IMR-90 (cell line): ENCODE measurements at regions not wholly inside any gene's neighbourhood (a gene's known extent, or its start where the extent isn't known, plus 50 kb on each side); places are given as distances from the start of the nearest gene placed in this dataset.
"Not testable (repeated sequence)": the region's sequence is repeated elsewhere in the genome, so short reads cannot be mapped to it uniquely, and the experiment has no call there.

Source experiments
- ATAC-seq: fragments of 200-7000 bp; cut with Tn5 transposase; 2 replicates; pipeline ENCODE4 v1.9.1; 2020; ENCODE audit warnings: low read depth, mild to moderate bottlenecking, moderate library complexity
- BruUV-seq: library from RNA; stranded (reverse); fragments of 400-500 nt; replicated peaks from 2 replicates; lab custom pipeline; 2021; lab: Mats Ljungman, UMichigan
- CTCF ChIA-PET: fragments of 300-600 bp; formaldehyde crosslinking; extraction: SDS; loops from one replicate; lab custom pipeline; 2021; ENCODE audit warnings: antibody characterized with exemption; lab: Yijun Ruan, JAX
- POLR2A ChIA-PET: fragments of 300-600 bp; sonication (Branson Sonifier 250); formaldehyde crosslinking; loops from one replicate; lab custom pipeline; 2022; ENCODE audit warnings: antibody characterized with exemption; ENCODE audit not compliant: unreplicated experiment; lab: Charles Lee
- DNase-seq: peaks from one replicate; pipeline ENCODE4 v3.0.0; 2013
- H2AFZ ChIP-seq: replicated peaks from 2 replicates; pipeline ENCODE3; 2013; ENCODE audit warnings: low read length, mild to moderate bottlenecking; ENCODE audit not compliant: poor library complexity
- H2AK5ac ChIP-seq: 2 replicates; pipeline ENCODE4 v1.6.1; 2013; ENCODE audit warnings: low read depth, low read length, inconsistent platforms
- H2AK9ac ChIP-seq: replicated peaks from 2 replicates; pipeline ENCODE3; 2013; ENCODE audit warnings: mild to moderate bottlenecking, low read depth, low read length, moderate library complexity; ENCODE audit not compliant: poor library complexity
- H2BK120ac ChIP-seq: 2 replicates; pipeline ENCODE4 v1.6.1; 2013; ENCODE audit warnings: low read depth, low read length, inconsistent platforms
- H2BK15ac ChIP-seq: 3 replicates; pipeline ENCODE4 v1.6.1; 2013; ENCODE audit warnings: low read depth, low read length, inconsistent platforms
- H2BK20ac ChIP-seq: 2 replicates; pipeline ENCODE4 v1.6.1; 2013; ENCODE audit warnings: low read depth, mild to moderate bottlenecking, inconsistent platforms, low read length, moderate library complexity
- H2BK5ac ChIP-seq: 2 replicates; pipeline ENCODE4 v1.6.1; 2013; ENCODE audit warnings: mild to moderate bottlenecking, low read depth, low read length, inconsistent platforms; ENCODE audit not compliant: poor library complexity, severe bottlenecking
- H3K14ac ChIP-seq: replicated peaks from 2 replicates; pipeline ENCODE4 v1.6.1; 2013; ENCODE audit warnings: low read depth, low read length, inconsistent platforms
- H3K18ac ChIP-seq: 2 replicates; pipeline ENCODE4 v1.6.1; 2013; ENCODE audit warnings: low read depth, low read length, control low read depth
- H3K23ac ChIP-seq: 2 replicates; pipeline ENCODE4 v1.6.1; 2013; ENCODE audit warnings: low read depth, low read length, inconsistent platforms
- H3K27ac ChIP-seq: 2 replicates; pipeline ENCODE4 v1.5.1; 2013; ENCODE audit warnings: mild to moderate bottlenecking, control low read depth, low read length; ENCODE audit not compliant: insufficient read depth
- H3K27me3 ChIP-seq: 2 replicates; pipeline ENCODE4 v1.6.1; 2013; ENCODE audit warnings: low read length; ENCODE audit not compliant: control insufficient read depth, insufficient read depth
- H3K36me3 ChIP-seq: 2 replicates; pipeline ENCODE4 v1.6.1; 2013; ENCODE audit warnings: low read length, mixed read lengths; ENCODE audit not compliant: control insufficient read depth, insufficient read depth
- H3K4ac ChIP-seq: 2 replicates; pipeline ENCODE4 v1.6.1; 2013; ENCODE audit warnings: low read depth, low read length, inconsistent platforms
- H3K4me1 ChIP-seq: 2 replicates; pipeline ENCODE4 v1.6.1; 2013; ENCODE audit warnings: low read length, mixed read lengths; ENCODE audit not compliant: control insufficient read depth, insufficient read depth
- H3K4me2 ChIP-seq: 2 replicates; pipeline ENCODE4 v1.6.1; 2013; ENCODE audit warnings: low read depth, mild to moderate bottlenecking, control low read depth, low read length, moderate library complexity
- H3K4me3 ChIP-seq: 2 replicates; pipeline ENCODE4 v1.5.1; 2013; ENCODE audit warnings: low read depth, mild to moderate bottlenecking, control low read depth, low read length, moderate library complexity; ENCODE audit not compliant: insufficient read depth
- H3K56ac ChIP-seq: 2 replicates; pipeline ENCODE4 v1.6.1; 2013; ENCODE audit warnings: low read length, inconsistent platforms; ENCODE audit not compliant: insufficient read depth; ENCODE audit errors: extremely low read depth
- H3K79me1 ChIP-seq, 2 experiments: 2 replicates each; pipeline ENCODE4 v1.6.1; 2013; ENCODE audit warnings: low read length in 2 of 2, inconsistent platforms in 1 of 2, low read depth in 1 of 2
- H3K9ac ChIP-seq: 2 replicates; pipeline ENCODE4 v1.6.1; 2013; ENCODE audit warnings: low read depth, low read length, control low read depth
- H3K9me1 ChIP-seq: 2 replicates; pipeline ENCODE4 v1.6.1; 2013; ENCODE audit warnings: low read length, inconsistent platforms; ENCODE audit not compliant: insufficient read depth
- H3K9me3 ChIP-seq: 2 replicates; pipeline ENCODE4 v1.6.1; 2013; ENCODE audit warnings: low read length; ENCODE audit not compliant: control insufficient read depth, insufficient read depth
- H4K20me1 ChIP-seq: 2 replicates; pipeline ENCODE4 v1.6.1; 2013; ENCODE audit warnings: low read length, inconsistent platforms; ENCODE audit not compliant: insufficient read depth
- H4K5ac ChIP-seq: 2 replicates; pipeline ENCODE4 v1.6.1; 2013; ENCODE audit warnings: mild to moderate bottlenecking, low read depth, low read length, control low read depth
- H4K8ac ChIP-seq, 2 experiments: 2 replicates each; pipeline ENCODE4 v1.6.1; 2013; ENCODE audit warnings: low read depth in 2 of 2, low read length in 2 of 2, control low read depth in 1 of 2, inconsistent platforms in 1 of 2
- H4K91ac ChIP-seq: 2 replicates; pipeline ENCODE4 v1.6.1; 2013; ENCODE audit warnings: low read depth, low read length, inconsistent platforms; ENCODE audit not compliant: insufficient read depth
- WGBS, 2 experiments: methylation state at CpG; one replicate each; pipeline versions ENCODE4 v1.1.5 to v1.1.7; 2013; ENCODE audit warnings: missing lambda C conversion rate in 2 of 2; ENCODE audit not compliant: insufficient read length in 1 of 2; ENCODE audit errors: extremely low coverage in 2 of 2; 5-methylcytosine and 5-hydroxymethylcytosine counted together
- dilution Hi-C: fragments of 300-500 bp; cut with HindIII; formaldehyde crosslinking; loops from one replicate; pipeline ENCODE4 v1.14.3; 2018; ENCODE audit warnings: low sequenced_read_pairs; ENCODE audit not compliant: unreplicated experiment
- in situ Hi-C: fragments of 300-500 bp; cut with MboI; formaldehyde crosslinking; loops from 3 replicates; pipeline ENCODE4 v1.14.3; 2019; ENCODE audit warnings: low sequenced_read_pairs, inconsistent platforms, mixed read lengths
- intact Hi-C: fragments of 100-400 bp; cut with micrococcal nuclease; formaldehyde crosslinking; loops from 2 replicates; pipeline ENCODE4 v1.10.0; 2022

DNA sequence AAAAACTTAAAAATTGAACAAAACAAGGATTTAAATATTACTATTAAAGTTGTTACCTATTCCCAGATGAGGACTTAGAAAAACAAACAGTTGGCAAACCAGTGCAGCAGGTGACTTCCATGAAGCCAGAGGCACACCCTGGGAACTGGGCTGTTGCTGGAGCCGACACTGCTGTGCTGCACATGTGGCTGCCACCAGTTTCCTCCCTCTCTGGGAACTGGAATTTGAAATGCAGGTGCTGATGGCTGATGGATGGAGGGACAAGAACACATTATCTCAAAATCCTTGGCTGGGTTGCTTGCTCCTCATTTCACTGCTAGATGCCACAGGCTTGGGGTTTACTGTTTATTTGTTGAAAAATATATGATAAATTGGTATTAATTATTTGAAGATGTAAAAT lies 471.2 kb upstream of the NDN start:
- H3K9me1 ChIP-seq, H2AK9ac ChIP-seq, H3K9ac ChIP-seq, H3K27me3 ChIP-seq, H3K4ac ChIP-seq, H3K18ac ChIP-seq, H4K20me1 ChIP-seq, ATAC-seq, CTCF ChIA-PET, H3K9me3 ChIP-seq, H4K91ac ChIP-seq, H3K4me2 ChIP-seq, H3K23ac ChIP-seq, H2BK120ac ChIP-seq, POLR2A ChIA-PET, H3K4me3 ChIP-seq, H3K27ac ChIP-seq, H3K4me1 ChIP-seq, H2BK20ac ChIP-seq, intact Hi-C loops, DNase-seq, H3K36me3 ChIP-seq, H2AK5ac ChIP-seq, H4K8ac ChIP-seq, in situ Hi-C loops, H3K79me1 ChIP-seq, dilution Hi-C loops, BruUV-seq, H2BK5ac ChIP-seq, H3K56ac ChIP-seq, H4K5ac ChIP-seq, H2BK15ac ChIP-seq, H2AFZ ChIP-seq, H3K14ac ChIP-seq: not testable (repeated sequence)
- no CpG with 5 or more reads among the region's 1 CpG for WGBS, 2 experiments

DNA sequence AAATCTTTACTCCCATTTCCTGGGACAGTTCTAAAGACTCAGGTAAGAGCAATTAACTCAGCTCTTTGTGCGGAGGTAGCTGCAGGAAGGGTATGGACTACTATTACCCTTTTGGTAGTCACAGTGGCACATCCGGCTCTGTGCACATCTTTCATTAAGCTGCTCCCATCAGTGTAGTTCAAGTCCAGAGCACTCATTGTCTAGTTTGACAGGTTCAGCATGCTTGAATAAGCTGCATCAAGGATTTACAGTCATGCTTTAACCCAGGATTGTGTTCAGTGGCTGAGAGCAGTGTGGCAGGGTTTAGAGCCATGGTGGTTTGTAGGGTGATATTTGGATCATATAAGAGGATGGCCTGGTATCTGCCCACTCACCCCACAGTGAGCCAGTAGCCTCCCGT lies 478.4 kb upstream of the NDN start:
- CTCF ChIA-PET, H2AK5ac ChIP-seq, H3K4ac ChIP-seq, intact Hi-C loops, POLR2A ChIA-PET, BruUV-seq, H4K20me1 ChIP-seq, H2BK120ac ChIP-seq, in situ Hi-C loops, ATAC-seq, H3K36me3 ChIP-seq, dilution Hi-C loops, H3K14ac ChIP-seq, H2BK15ac ChIP-seq, H3K18ac ChIP-seq, DNase-seq, H4K8ac ChIP-seq, H3K9me3 ChIP-seq, H4K91ac ChIP-seq, H2AK9ac ChIP-seq, H2AFZ ChIP-seq, H3K27me3 ChIP-seq, H3K9me1 ChIP-seq, H3K4me1 ChIP-seq, H2BK20ac ChIP-seq, H3K9ac ChIP-seq, H3K56ac ChIP-seq, H3K4me3 ChIP-seq, H3K79me1 ChIP-seq, H3K4me2 ChIP-seq, H3K27ac ChIP-seq, H3K23ac ChIP-seq, H2BK5ac ChIP-seq, H4K5ac ChIP-seq: not testable (repeated sequence)
- WGBS, 2 experiments: no CpG with 5 or more reads among the region's 3 CpGs
